GM19395 (cell line): ENCODE measurements at regions not wholly inside any gene's neighbourhood (a gene's known extent, or its start where the extent isn't known, plus 50 kb on each side); places are given as distances from the start of the nearest gene placed in this dataset.
"Not testable (repeated sequence)": the region's sequence is repeated elsewhere in the genome, so short reads cannot be mapped to it uniquely, and the experiment has no call there.

Source experiments
- ATAC-seq: cut with Tn5 transposase; IDR thresholded peaks from one replicate; pipeline ENCODE4 v1.9.1; 2021; ENCODE audit warnings: mild to moderate bottlenecking, moderate library complexity; ENCODE audit not compliant: unreplicated experiment

DNA sequence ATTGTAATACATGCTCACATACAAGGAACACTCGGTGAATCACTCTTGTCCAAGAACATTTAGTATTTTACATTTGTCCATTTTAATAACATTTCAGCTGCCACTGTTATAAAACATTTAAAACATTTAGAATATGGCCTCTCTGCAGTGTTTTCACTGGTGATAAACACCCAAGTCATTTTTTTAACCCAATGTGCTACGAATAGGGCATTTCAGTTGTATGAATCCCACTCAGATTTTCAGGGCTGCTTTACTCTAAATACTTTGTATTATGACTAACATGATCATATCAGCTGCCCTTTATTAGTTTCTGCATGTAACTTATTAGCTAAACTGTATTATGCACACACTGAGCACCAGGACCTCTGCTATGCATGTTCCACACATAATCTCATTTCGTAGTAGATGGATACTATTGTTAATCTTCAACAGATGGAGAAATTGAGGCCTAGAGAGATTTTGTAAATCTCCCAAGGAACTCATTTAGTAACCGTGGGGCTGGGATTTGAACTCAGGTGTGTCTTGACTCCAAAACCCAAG, 148.6 kb upstream of the CDIN1 start:
- no peak for ATAC-seq

- no peak for ATAC-seq
Measured at GRCh38 chr15:36432161-36432560, 147.3 kb upstream of the CDIN1 start.

- ATAC-seq, result no peak
Measured at GRCh38 chr15:36434177-36434576, 145.2 kb upstream of the CDIN1 start.

- no peak for ATAC-seq
Measured at GRCh38 chr15:36438499-36438898, 140.9 kb upstream of the CDIN1 start.

- ATAC-seq, result no peak
Measured at GRCh38 chr15:36447373-36447772, 132.1 kb upstream of the CDIN1 start.

DNA sequence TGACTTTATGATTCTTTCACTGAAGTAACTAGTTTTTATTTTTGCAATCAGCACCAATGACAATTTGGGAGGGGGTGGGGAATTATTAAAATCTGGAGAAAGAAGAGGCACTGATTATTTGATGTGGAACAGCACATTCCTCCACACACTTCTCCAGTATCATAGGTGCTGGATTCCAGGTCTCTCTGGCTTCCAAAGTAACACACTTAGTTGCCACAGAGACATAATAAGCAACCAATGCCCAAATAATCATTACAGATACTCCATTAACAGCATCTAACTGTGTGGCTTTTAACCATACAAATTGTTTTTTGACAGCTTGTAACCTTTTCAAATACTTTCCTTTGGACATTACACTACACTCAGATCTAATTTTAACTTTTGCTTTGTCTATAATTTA, 131.0 kb upstream of the CDIN1 start:
- ATAC-seq, result no peak

DNA sequence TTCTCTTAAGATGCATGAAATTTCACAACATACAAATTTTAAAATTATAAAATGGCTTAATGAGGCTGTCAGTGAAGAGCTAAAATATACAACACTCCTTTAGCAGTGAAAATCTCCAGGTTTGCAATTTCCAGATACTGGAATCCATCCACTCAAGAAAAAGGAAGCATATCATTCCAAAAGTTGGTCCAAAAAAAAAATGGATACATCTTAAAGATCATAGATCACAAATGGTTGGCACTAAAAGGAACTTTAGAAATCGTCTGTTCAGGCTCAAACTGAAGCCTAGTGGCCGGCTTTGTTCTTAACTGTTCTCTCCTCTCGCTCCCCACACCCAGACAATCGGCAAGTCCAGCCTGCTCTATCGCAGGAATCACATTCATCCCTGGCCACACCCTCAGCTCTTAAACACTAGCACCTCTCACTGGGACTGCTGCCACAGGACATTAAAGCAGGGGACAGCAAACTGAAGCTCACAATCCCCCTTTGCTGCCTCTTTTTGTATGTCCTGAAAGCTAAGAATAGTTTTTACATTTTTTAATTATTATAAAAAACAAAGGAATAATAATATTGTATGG, 130.3 kb upstream of the CDIN1 start:
- ATAC-seq, result no peak

GRCh38 chr15:36449662-36450145, 129.7 kb upstream of the CDIN1 start:
- ATAC-seq, result no peak

DNA sequence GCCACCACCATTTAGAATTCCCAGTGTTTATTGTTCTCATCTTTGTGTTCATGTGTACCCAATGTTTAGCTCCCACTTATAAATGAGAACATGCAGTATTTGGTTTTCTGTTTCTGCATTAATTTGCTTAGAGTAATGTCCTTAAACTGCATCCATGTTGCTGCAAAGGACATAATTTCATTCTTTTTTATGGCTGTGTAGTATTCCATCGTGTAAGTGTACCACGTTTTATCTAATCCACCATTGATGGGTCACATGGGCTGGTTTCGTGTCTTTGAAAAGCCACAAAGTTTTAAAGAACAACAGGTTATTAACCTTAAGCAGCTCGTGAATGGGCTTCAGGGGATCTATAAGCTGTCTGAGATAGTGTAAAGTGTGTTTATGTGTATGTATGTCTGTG, 125.2 kb upstream of the CDIN1 start:
- ATAC-seq, result not testable (repeated sequence)

DNA sequence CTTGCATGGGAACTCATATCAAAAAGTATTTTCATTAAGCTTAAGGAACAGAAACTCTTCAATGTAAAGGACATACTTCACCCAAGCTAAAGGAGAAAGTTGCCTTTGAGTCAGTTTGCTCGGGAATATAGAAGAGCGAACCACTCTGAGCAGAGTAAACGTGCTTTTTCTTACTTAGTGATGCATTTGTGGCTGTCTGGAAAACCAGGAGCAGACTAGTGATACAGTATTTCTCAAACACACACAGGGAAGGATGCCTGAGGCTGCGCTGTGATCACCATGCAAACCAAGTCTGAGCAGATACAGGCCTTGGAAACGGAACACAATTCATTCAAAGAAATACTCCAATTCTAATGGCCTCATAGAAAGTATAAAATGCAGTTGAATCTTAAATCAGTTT, 121.0 kb upstream of the CDIN1 start:
- no peak for ATAC-seq

DNA sequence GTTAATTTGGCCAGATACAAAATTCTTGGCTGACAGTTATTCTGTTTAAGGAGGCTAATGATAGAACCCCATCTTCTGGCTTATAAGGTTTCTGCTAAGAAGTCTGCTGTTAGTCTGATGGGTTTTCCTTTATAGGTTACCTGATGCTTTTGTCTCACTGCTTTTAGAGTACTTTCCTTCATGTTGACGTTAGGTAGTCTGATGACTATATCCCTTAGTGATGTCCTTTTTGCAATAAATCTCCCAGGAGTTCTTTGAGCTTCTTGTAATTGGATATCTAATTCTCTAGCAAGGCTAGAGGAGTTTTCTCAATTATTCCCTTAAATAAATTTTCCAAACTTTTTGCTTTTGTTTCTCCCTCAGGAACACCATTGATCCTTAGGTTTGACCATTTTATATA, 114.1 kb upstream of the CDIN1 start:
- ATAC-seq, result no peak

- ATAC-seq, result no peak
Measured at GRCh38 chr15:36468746-36469145, 110.7 kb upstream of the CDIN1 start.

DNA sequence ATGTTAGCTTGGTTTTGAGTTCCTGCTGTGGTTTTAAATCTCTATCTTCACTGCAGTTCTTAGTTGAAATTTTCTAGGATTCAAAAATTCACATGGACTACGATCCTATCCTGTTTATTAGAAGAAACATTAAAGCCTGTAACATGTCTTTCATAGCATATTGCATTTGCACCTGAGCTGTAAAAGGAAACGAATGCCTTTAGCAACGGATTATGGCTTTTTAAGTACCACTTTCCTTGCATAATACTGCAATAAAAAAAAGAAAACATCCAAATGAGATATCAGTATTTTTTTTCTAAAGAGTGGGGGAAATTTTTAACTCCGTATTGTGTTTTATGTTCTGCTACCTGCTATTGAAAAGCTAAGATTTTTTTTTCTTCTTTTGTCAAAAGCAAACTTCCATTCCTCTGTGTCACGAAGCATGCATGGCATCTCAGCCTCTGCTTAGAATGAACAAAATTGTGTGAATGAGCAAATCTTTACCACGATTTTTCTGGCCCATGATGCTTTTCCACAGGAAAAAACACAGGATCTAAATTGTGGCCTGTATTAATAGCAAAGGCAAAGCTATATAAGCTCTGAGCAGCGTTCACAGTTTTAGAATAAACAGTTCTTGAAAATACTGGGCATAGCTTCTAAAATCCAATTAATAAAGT, 110.0 kb upstream of the CDIN1 start:
- no peak for ATAC-seq

- ATAC-seq, result no peak
Measured at GRCh38 chr15:36472672-36473071, 106.8 kb upstream of the CDIN1 start.

DNA sequence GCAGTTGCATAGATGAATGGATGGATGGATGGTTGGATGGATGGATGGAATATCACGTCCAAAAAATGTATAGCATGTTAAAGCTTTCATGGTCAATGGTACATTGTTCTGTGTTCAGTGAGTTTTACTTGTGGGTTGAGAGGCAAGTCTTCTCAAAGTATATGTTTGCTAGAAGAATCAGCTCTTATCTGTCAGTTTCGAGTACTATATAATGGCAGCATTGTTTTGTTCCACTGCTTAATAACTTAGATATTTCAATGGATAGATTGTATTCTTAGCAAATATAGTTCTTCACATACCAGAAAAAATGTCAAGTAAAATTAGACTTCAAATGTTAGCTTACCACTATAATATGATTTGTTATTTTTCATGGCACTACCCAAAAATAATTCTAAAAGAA, 100.9 kb upstream of the CDIN1 start:
- no peak for ATAC-seq

GRCh38 chr15:36479200-36479896, 100.1 kb upstream of the CDIN1 start:
- no peak for ATAC-seq

DNA sequence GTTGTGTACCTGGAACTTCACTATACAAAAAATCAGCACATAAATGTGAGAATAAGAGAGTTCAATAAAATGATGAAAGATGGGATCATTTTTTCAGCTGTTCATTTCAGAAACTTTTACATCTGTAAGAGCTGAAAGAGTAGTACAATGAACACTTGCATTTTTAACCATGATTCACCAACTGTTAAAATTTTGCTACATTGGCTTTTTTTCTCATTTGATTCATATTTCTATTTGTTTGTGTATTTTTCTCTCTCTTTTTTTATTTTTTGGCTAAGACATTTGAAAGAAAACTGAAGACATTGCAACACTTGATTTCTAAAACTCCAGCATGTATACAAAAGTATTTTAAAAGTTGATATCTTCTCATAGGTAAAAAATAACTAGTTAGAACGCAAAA, 98.3 kb upstream of the CDIN1 start:
- ATAC-seq, result no peak

DNA sequence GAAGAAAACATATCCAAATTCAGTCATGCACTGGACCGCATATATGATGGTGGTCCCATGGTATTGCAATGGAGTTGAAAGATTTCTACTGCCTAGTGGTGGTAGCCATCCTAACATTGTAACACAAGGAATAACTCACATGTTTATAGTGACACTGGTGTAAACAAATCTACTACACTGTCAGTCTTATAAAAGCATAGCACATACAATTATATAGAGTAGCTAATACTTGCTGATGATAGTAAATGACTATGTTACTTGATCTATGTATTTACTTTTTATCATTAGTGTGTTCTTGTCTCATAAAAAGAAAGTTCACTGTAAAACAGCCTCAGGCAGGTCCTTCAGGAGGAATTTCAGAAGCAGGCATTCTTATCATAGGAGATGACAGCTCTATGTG, 96.0 kb upstream of the CDIN1 start:
- no peak for ATAC-seq

DNA sequence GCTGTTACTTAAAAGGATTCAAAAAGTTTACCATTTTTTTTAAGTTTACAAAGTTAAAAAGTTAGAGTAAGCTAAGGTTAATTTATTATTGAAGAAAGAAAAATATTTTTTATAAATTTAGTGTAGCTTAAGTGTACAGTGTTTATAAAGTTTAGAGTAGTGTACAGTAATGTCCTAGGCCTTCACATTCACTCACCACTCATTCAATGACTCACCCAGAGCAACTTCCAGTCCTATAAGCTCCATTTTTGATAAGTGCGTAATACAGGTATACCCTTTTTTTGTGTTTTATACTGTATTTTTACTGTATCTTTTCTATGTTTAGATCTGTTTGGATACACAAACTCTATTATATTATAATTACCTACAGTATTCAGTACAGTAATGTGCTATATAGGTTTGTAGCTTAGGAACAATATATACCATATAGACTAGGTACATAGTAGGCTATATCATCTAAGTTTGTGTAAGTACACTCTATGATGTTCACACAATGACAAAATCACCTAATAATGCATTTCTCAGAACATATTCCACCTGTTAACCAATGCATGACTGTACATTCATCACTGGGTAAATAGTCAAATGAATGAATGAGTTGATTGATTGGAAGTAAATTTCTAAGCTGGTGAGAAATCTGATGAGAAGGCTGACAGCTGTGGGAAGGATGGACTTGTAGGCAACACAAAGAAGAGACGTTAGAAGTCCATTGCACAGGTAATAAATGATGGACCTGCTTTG, 95.2 kb upstream of the CDIN1 start:
- no peak for ATAC-seq

GRCh38 chr15:36491912-36492311, 87.5 kb upstream of the CDIN1 start:
- ATAC-seq, result no peak

- no peak for ATAC-seq
Measured at GRCh38 chr15:36495456-36495991, 83.9 kb upstream of the CDIN1 start.
